NCI-H526 (cell line): ENCODE measurements at regions not wholly inside any gene's neighbourhood (a gene's known extent, or its start where the extent isn't known, plus 50 kb on each side); places are given as distances from the start of the nearest gene placed in this dataset.

ENCODE experiments used
- DNase-seq, 2 experiments: peaks; one replicate each; lab custom pipeline; 2025; lab: John Stamatoyannopoulos, UW

- DNase-seq = no peak
Measured at GRCh38 chr21:31500071-31500470, 156.0 kb upstream of the TIAM1 start.

- DNase-seq = peak in 1 of 2 experiments; percentile 4
Measured at GRCh38 chr21:31498985-31499384, 154.9 kb upstream of the TIAM1 start.

GRCh38 chr21:31497914-31498313, 153.9 kb upstream of the TIAM1 start:
- DNase-seq = no peak

GRCh38 chr21:31493350-31493880, 149.4 kb upstream of the TIAM1 start:
- DNase-seq = no peak

- no peak for DNase-seq
Measured at GRCh38 chr21:31491617-31492016, 147.6 kb upstream of the TIAM1 start.

GRCh38 chr21:31490443-31490842, 146.4 kb upstream of the TIAM1 start:
- no peak for DNase-seq

GRCh38 chr21:31489726-31490125, 145.7 kb upstream of the TIAM1 start:
- no peak for DNase-seq

GRCh38 chr21:31489014-31489413, 145.0 kb upstream of the TIAM1 start:
- DNase-seq = no peak

GRCh38 chr21:31484219-31484618, 140.2 kb upstream of the TIAM1 start:
- DNase-seq = no peak

GRCh38 chr21:31483146-31483545, 139.1 kb upstream of the TIAM1 start:
- DNase-seq = no peak

- DNase-seq = no peak
Measured at GRCh38 chr21:31482460-31482859, 138.4 kb upstream of the TIAM1 start.

GRCh38 chr21:31480228-31480627, 136.2 kb upstream of the TIAM1 start:
- no peak for DNase-seq

- DNase-seq = no peak
Measured at GRCh38 chr21:31479714-31480113, 135.7 kb upstream of the TIAM1 start.

- no peak for DNase-seq
Measured at GRCh38 chr21:31479222-31479621, 135.2 kb upstream of the TIAM1 start.

GRCh38 chr21:31476263-31477022, 132.4 kb upstream of the TIAM1 start:
- no peak for DNase-seq

- DNase-seq = no peak
Measured at GRCh38 chr21:31475223-31475622, 131.2 kb upstream of the TIAM1 start.

GRCh38 chr21:31473685-31474345, 129.8 kb upstream of the TIAM1 start:
- no peak for DNase-seq

- no peak for DNase-seq
Measured at GRCh38 chr21:31471865-31472264, 127.8 kb upstream of the TIAM1 start.

GRCh38 chr21:31470896-31471694, 127.0 kb upstream of the TIAM1 start:
- no peak for DNase-seq

GRCh38 chr21:31460980-31461379, 116.9 kb upstream of the TIAM1 start:
- DNase-seq = no peak

- DNase-seq = no peak
Measured at GRCh38 chr21:31459457-31459856, 115.4 kb upstream of the TIAM1 start.

GRCh38 chr21:31457675-31458074, 113.6 kb upstream of the TIAM1 start:
- DNase-seq = no peak

- DNase-seq = no peak
Measured at GRCh38 chr21:31456201-31456600, 112.1 kb upstream of the TIAM1 start.
